IPS-18a (cell line): ENCODE measurements at regions not wholly inside any gene's neighbourhood (a gene's known extent, or its start where the extent isn't known, plus 50 kb on each side); places are given as distances from the start of the nearest gene placed in this dataset.

ENCODE experiments used
- H3K27ac ChIP-seq: one replicate; pipeline ENCODE4 v1.5.1; 2013; ENCODE audit warnings: low read length
- H3K27me3 ChIP-seq: one replicate; pipeline ENCODE4 v1.6.1; 2013; ENCODE audit warnings: mild to moderate bottlenecking, low read length; ENCODE audit not compliant: control insufficient read depth, insufficient read depth
- H3K36me3 ChIP-seq: one replicate; pipeline ENCODE4 v1.6.1; 2013; ENCODE audit warnings: low read depth, low read length; ENCODE audit not compliant: control insufficient read depth
- H3K4me1 ChIP-seq: one replicate; pipeline ENCODE4 v1.6.1; 2013; ENCODE audit warnings: low read depth, low read length; ENCODE audit not compliant: control insufficient read depth
- H3K4me3 ChIP-seq: one replicate; pipeline ENCODE4 v1.5.1; 2013; ENCODE audit warnings: low read length
- H3K9ac ChIP-seq: one replicate; pipeline ENCODE4 v1.6.1; 2013; ENCODE audit warnings: mild to moderate bottlenecking, low read length, moderate library complexity
- H3K9me3 ChIP-seq: one replicate; pipeline ENCODE4 v1.6.1; 2013; ENCODE audit warnings: low read depth, low read length; ENCODE audit not compliant: control insufficient read depth

DNA sequence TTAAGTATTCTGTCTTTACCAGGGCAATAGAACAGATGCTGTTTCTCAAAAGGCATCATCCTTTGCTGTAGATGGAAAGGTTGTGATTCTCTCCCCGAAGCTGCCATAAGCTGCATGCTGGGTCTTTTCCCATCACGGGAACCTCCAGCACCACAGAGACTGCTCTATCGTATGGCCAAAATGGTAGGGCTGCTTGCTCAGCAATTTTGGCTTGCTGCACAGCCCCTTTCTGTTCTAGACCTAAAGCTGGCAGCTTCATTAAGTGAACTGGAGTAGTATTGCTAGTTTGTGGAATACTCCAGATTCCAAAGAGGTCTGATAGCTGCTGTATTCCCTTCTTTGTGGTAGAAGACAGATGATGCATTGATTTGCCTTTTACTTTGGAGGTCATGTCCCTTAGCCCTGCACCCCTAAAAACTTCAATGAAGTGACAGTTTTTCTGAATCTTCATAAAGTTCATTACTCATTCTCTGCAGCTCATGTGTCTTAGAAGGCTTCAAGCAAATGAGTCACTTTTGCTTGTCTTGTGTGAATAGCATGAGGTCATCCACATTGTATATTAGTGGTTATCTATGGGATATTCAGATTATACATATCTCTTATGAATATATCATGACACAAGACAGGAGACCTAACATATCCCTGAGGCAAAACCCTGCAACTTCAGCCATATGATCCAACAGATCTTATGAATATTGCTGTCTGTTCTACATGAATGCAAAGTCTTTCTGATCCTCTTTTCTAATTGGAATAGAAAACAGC, 245.3 kb downstream of the FAM76B start:
- H3K36me3 ChIP-seq = no peaks in the 10 kb centered on the region
- H3K4me3 ChIP-seq = no peak overlapping the region
- no peaks in the 10 kb centered on the region for H3K27me3 ChIP-seq
- no peaks in the 10 kb centered on the region for H3K4me1 ChIP-seq
- H3K27ac ChIP-seq = no peak overlapping the region
- no peaks in the 10 kb centered on the region for H3K9me3 ChIP-seq
- no peak overlapping the region for H3K9ac ChIP-seq

DNA sequence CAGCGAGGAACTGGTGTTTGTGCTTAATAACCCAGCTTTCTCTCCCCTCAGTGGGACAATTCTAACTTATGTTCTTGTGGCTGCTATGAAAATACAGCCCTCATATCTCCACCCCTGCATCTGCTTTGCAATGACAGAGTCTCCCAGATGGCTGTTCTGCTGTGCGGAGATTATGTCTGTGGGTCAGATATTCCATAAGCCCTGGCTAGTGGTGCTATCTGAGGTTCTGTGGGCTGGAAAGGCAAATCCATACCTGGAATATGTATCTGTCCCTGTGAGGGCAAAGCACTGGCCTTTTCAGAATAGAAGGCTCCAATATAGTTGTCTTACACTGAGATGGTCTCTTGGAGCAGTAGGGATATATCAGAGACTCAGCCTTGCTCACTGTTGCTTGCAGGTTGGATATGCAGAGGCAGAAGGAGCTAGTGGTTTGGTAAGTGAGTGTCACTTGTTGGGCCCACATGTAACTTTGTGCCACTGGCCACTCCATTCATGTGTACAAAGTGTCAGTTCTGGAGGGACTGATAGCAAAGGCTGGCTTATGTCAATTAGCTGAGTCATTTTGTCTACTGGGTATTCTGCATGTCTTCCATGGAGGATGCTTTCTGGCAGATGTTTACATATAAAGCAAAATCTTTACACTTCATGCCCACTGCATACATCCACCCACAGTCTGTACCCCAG, 246.6 kb downstream of the FAM76B start:
- Histone ChIP-seq H3K4me1 (no peaks in the 10 kb centered on the region), H3K9ac (no peak overlapping the region), H3K27me3 (no peaks in the 10 kb centered on the region), H3K9me3 (no peaks in the 10 kb centered on the region), H3K27ac (no peak overlapping the region), H3K4me3 (no peak overlapping the region), H3K36me3 (no peaks in the 10 kb centered on the region)

DNA sequence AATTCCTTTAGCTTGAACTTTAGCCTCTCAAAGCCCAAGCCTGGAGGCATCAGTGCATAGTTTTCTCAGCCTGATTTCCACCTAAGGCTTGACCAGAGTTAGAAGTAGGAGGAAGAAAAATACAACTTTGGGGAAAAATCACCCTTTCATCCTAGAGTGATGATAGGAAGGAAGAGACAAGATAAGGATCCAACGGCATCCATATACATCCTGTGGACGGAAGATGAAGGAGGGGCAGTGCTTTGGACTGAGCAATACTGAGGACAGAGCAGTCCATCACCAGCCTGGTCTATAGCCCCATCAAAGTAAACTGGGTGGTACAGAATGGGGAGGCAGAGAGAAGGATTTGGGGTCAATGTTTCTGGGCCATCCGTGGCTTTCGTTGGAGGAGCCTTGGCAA, 247.9 kb downstream of the FAM76B start:
- Histone ChIP-seq H3K9me3 (no peaks in the 10 kb centered on the region), H3K36me3 (no peaks in the 10 kb centered on the region), H3K4me1 (no peaks in the 10 kb centered on the region), H3K27me3 (no peaks in the 10 kb centered on the region), H3K9ac (no peak overlapping the region), H3K27ac (no peak overlapping the region), H3K4me3 (no peak overlapping the region)

DNA sequence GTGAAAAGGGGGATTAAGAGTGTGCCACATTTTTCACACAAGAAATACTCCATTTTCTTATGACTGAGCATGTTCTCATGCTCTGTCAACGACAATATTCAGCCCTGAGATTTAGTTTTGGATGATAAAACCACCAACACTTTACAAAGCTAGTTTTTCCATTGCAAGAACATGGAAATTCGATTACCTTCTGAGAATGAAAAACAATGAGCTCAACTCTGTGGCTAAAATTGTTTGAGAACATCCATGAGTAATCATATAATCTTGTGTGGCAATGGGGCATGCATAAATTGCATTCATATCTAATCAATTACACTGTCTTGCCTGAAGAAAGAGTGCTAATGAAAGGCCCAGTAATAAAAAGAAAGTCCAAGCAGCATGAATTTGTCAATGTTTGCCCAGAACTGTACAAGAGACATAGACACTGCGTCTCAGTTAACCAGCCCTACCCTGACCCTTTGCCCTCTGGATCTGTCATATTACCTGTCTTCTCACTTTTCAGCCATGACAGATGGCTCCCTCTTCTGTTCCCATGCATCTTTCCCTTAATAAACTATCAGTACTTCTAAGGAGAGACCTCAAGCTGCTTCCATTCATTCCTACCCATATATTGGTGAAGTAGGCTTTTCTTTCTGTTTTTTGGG, 253.4 kb downstream of the FAM76B start:
- Histone ChIP-seq H3K36me3 (no peaks in the 10 kb centered on the region), H3K9ac (no peak overlapping the region), H3K9me3 (no peaks in the 10 kb centered on the region), H3K4me3 (no peak overlapping the region), H3K4me1 (no peaks in the 10 kb centered on the region), H3K27ac (no peak overlapping the region), H3K27me3 (no peaks in the 10 kb centered on the region)

DNA sequence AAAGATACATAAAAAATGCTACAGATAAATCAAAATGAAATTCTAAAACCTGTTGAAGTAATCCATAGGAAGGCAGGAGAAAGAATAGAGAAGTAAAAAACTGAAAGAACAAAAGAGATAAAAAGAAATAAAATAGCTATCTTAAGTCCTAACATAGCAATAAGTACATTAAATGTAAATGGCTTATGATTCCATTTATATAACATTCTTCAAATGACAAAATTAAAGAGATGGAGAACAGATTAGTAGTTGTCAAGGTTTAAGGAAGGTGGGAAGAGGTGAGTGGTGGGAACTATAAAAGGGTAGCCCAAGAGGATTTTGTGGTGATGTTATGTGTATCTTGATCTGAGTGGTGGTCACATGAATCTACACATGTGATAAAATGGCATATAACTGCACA, 254.8 kb downstream of the FAM76B start:
- no peaks in the 10 kb centered on the region for H3K27me3 ChIP-seq
- no peaks in the 10 kb centered on the region for H3K36me3 ChIP-seq
- no peaks in the 10 kb centered on the region for H3K4me1 ChIP-seq
- no peak overlapping the region for H3K4me3 ChIP-seq
- no peak overlapping the region for H3K27ac ChIP-seq
- no peaks in the 10 kb centered on the region for H3K9me3 ChIP-seq
- H3K9ac ChIP-seq = no peak overlapping the region

DNA sequence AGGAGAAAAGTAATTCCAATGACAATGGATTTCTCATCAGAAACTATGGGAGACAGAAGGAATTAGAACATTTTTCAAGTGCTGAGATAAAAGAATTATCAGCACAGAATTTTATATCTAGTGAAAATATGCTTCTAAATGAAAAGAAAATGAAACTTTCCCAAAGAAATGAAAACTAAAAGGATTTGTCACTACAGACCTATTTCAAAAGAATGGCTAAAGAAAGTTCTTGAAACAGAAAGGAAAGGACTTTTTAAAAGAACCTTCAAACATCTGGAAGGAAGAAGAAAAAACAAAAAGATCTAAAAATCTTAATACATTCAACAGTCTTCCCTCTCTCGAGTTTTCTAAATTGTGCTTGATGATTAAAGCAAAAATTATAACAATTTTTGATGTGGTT, 255.4 kb downstream of the FAM76B start:
- H3K4me3 ChIP-seq = no peak overlapping the region
- no peaks in the 10 kb centered on the region for H3K36me3 ChIP-seq
- no peaks in the 10 kb centered on the region for H3K4me1 ChIP-seq
- no peaks in the 10 kb centered on the region for H3K27me3 ChIP-seq
- no peak overlapping the region for H3K9ac ChIP-seq
- H3K27ac ChIP-seq = no peak overlapping the region
- H3K9me3 ChIP-seq = no peaks in the 10 kb centered on the region

DNA sequence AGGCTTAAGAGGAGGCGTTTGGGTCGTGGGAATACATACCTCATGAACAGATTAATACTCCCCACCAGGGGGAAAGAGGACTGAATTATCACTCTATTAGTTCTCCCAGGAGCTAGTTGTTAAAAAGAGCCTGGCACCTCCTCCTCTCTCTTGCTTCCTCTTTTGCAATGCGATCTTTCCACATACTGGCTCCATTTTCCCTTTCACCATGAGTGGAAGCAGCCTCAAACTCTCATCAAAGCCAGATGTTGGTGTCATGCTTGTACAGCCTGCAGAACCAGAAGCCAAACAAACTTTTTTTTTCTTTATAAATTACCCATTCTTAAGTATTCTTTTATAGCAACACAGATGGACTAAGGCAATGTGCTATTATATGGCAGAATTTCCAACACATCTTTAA, 258.5 kb downstream of the FAM76B start:
- H3K27ac ChIP-seq = no peak overlapping the region
- no peaks in the 10 kb centered on the region for H3K36me3 ChIP-seq
- no peak overlapping the region for H3K4me3 ChIP-seq
- H3K27me3 ChIP-seq = no peaks in the 10 kb centered on the region
- no peak overlapping the region for H3K9ac ChIP-seq
- no peaks in the 10 kb centered on the region for H3K9me3 ChIP-seq
- H3K4me1 ChIP-seq = no peaks in the 10 kb centered on the region

DNA sequence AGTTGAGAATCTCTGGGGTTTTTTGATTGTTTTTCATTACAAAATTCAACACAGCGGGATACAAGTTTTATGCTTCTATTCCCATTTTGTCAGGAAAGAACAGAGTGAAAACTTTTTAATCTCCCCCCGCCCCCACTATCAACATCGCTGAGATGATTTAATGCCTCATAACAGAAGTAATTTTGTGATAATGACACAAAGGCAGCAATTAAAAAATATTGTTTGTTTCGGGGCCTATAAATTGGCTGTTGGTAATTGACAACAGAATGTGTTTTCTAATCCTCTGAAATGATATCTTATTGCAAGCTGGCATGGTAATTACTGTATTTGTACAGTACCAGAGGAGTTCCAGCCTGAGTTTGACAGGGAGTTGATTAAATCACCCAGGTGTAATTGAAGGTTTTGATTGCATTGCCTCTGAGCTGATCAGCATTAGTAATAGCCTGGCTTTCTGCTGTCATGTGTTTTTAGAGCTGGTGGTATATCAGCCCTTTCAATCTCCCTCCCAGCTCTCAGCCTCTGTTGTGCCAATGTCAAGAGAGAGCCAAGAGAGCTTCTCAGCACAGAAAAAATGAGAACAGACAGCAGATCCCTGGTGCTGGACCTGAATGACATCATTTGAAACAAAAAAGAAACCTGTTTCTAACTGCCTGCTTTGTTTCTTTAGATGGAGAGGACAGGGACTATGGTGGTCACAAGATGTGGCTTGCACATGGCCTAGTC, 265.1 kb downstream of the FAM76B start:
- no peak overlapping the region for H3K9ac ChIP-seq
- H3K4me3 ChIP-seq = no peak overlapping the region
- no peaks in the 10 kb centered on the region for H3K27me3 ChIP-seq
- H3K27ac ChIP-seq = no peak overlapping the region
- H3K4me1 ChIP-seq = no peaks in the 10 kb centered on the region
- H3K9me3 ChIP-seq = no peaks in the 10 kb centered on the region
- H3K36me3 ChIP-seq = no peaks in the 10 kb centered on the region

DNA sequence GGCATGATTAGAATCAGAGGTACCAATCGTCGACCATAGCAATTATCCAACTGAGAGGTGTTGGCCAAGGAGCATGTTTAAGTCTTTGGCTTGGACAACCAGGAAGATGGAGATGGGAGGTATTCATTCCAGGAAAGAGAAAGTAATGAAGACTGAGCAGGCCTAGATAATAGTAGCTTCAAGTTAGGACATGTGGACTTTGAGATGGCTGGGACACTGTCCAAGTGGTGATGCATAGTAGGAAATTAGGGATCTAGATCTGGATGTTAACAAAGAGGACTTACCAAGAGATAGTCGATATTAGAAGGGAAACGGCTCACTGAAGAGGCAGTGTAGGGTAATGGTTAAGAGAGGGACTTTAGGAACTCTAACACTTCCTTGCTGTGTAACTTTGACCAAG, 266.7 kb downstream of the FAM76B start:
- no peak overlapping the region for H3K4me3 ChIP-seq
- no peak overlapping the region for H3K9ac ChIP-seq
- H3K4me1 ChIP-seq = no peaks in the 10 kb centered on the region
- H3K27ac ChIP-seq = no peak overlapping the region
- no peaks in the 10 kb centered on the region for H3K9me3 ChIP-seq
- H3K36me3 ChIP-seq = no peaks in the 10 kb centered on the region
- H3K27me3 ChIP-seq = no peaks in the 10 kb centered on the region

DNA sequence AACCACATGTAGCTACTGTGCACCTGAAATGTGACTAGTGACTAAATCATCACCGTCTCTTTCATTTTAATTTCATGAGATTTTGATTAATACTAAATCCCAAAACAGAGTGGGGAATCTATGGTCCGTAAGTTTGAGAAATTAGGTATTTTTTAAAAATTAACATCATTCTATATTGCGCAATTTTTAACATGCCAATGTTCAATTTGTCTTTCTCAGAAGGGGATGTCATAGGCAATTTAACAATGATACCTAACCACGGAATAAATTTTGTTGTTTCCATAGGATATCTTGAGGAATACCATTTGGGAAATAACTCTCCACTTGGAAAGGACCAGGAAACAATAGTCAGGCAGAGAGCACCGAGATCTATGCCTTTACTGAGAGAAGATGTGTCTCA, 267.7 kb downstream of the FAM76B start:
- no peaks in the 10 kb centered on the region for H3K9me3 ChIP-seq
- no peak overlapping the region for H3K4me3 ChIP-seq
- no peaks in the 10 kb centered on the region for H3K4me1 ChIP-seq
- H3K36me3 ChIP-seq = no peaks in the 10 kb centered on the region
- H3K27me3 ChIP-seq = no peaks in the 10 kb centered on the region
- no peak overlapping the region for H3K27ac ChIP-seq
- H3K9ac ChIP-seq = no peak overlapping the region

DNA sequence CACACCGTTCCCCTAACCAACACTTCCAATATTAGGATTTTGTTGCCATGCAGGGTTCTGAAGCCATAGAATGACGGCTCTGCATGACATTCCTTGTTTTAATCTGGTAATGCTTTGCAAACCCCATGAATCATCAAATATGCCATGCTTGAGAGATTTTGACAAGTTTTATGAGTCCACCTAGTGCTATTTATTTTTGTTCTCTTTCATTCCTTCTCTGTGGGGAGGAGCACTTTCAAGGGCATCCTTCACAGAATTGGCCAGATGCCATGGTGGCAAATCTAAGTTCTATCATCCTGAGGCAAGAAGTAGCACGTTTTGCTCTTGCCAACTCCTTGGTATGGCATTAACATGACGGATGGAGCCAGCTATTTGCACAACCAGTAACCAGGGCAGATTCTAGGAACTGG, 268.4 kb downstream of the FAM76B start:
- Histone ChIP-seq H3K4me3 (no peak overlapping the region), H3K9ac (no peak overlapping the region), H3K27me3 (no peaks in the 10 kb centered on the region), H3K36me3 (no peaks in the 10 kb centered on the region), H3K9me3 (no peaks in the 10 kb centered on the region), H3K4me1 (no peaks in the 10 kb centered on the region), H3K27ac (no peak overlapping the region)
